Spleen (tissue), 11 donors: ENCODE measurements at regions not wholly inside any gene's neighbourhood (a gene's known extent, or its start where the extent isn't known, plus 50 kb on each side); places are given as distances from the start of the nearest gene placed in this dataset.
"Not testable (repeated sequence)": the region's sequence is repeated elsewhere in the genome, so short reads cannot be mapped to it uniquely, and the experiment has no call there.

Source experiments
- DNase-seq: peaks from one replicate; pipeline ENCODE4 v3.0.0-alpha.2; 2020
- H3K27ac ChIP-seq, 8 donors: fragments of 200-600 bp; sonication (generic) in 7 of 8; 1 replicate in 4 of 8; 2 replicates in 4 of 8; pipeline versions ENCODE4 v1.5.0 to v1.8.0; 2016 to 2021; ENCODE audit warnings: inconsistent platforms in 4 of 8, mild to moderate bottlenecking in 4 of 8, moderate library complexity in 1 of 8
- H3K27me3 ChIP-seq, 7 donors: fragments of 200-600 bp; sonication (generic) in 6 of 7; replicated peaks in 1 of 7; 1 replicate in 4 of 7; 2 replicates in 3 of 7; pipeline versions ENCODE4 v1.5.0 to v1.8.0; 2016 to 2021; ENCODE audit warnings: inconsistent platforms in 3 of 7, mild to moderate bottlenecking in 1 of 7
- H3K36me3 ChIP-seq, 6 donors: fragments of 200-600 bp; sonication (generic) in 5 of 6; 1 replicate in 4 of 6; 2 replicates in 2 of 6; pipeline versions ENCODE4 v1.5.0 to v1.8.0; 2016 to 2021; ENCODE audit warnings: inconsistent platforms in 2 of 6
- H3K4me1 ChIP-seq, 6 donors: fragments of 200-600 bp; sonication (generic) in 5 of 6; 1 replicate in 3 of 6; 2 replicates in 3 of 6; pipeline versions ENCODE4 v1.5.0 to v1.8.0; 2016 to 2021; ENCODE audit warnings: inconsistent platforms in 3 of 6
- H3K4me3 ChIP-seq, 8 donors: fragments of 200-600 bp; sonication (generic) in 7 of 8; 1 replicate in 4 of 8; 2 replicates in 4 of 8; pipeline versions ENCODE4 v1.5.0 to v1.8.0; 2016 to 2021; ENCODE audit warnings: inconsistent platforms in 4 of 8, mild to moderate bottlenecking in 4 of 8, moderate library complexity in 2 of 8
- H3K9me3 ChIP-seq, 8 donors: fragments of 200-600 bp; sonication (generic) in 7 of 8; 1 replicate in 4 of 8; 2 replicates in 4 of 8; pipeline versions ENCODE4 v1.5.0 to v1.8.0; 2016 to 2021; ENCODE audit warnings: inconsistent platforms in 4 of 8
- CTCF ChIP-seq, 11 experiments: fragments of 200-600 bp in 7 of 11; fragments of 450-650 bp in 4 of 11; sonication (generic) in 4 of 11; IDR thresholded peaks in 8 of 11; conservative IDR thresholded peaks in 3 of 11; 1 replicate in 7 of 11; 2 replicates in 4 of 11; pipeline versions ENCODE4 v1.4.0 to v1.8.0; 2016 to 2021; ENCODE audit warnings: antibody characterized with exemption in 11 of 11, inconsistent platforms in 4 of 11, mild to moderate bottlenecking in 1 of 11
- POLR2A ChIP-seq, 3 donors: fragments of 450-650 bp; IDR thresholded peaks; one replicate each; pipeline ENCODE4 v1.5.1; 2017; ENCODE audit warnings: antibody characterized with exemption in 3 of 3, mild to moderate bottlenecking in 1 of 3
- POLR2AphosphoS5 ChIP-seq, 3 donors: sonication (generic); formaldehyde crosslinking; IDR thresholded peaks; one replicate each; pipeline ENCODE4 v1.5.1; 2017; ENCODE audit warnings: antibody characterized with exemption in 3 of 3
- WGBS, 5 donors: extraction: QIAGEN DNeasy Blood & Tissue Kit in 3 of 5; methylation state at CpG; one replicate each; pipeline versions ENCODE4 v1.1.5 to v1.1.7; 2013 to 2018; 5-methylcytosine and 5-hydroxymethylcytosine counted together
- intact Hi-C: fragments of 100-400 bp; cut with DNase I; formaldehyde crosslinking; loops from one replicate; pipeline ENCODE4 v1.15.0; 2023; ENCODE audit warnings: low total_unique reads
- donor health status: healthy with polysubstance abuse.
- donor health status: DM: no; HTN: no; CAD: no; lungs with moderate emphysema.
- donor health status: DM: no; HTN: no; CAD: no.
- donor health status: Bipolar disorder and iron deficiency.
- donor health status: healthy.
- donor health status: DM: no; HTN: no; CAD: no.
- donor health status: DM: yes; HTN: yes; CAD: no.

DNA sequence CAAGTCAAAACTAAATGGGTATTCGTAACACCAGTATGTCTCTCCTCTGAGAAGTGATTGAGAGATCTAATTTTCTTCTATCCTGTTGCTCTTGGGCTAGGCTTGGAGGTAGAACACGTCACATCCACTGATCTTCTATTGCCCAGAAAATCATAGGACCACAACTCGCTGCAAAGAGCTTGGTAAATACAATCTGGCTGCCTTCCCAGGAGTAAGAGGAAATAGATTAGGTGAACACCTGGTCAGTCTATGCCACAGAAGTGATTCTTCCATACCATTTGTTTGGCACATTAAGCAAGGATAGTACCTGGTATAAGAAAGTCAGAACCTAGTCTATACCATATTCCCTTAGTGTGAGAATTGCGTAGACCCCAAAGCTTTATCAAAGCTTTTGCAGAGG lies 129.3 kb upstream of the PHYHIPL start:
- no peaks in the 10 kb centered on the region for H3K4me1 ChIP-seq
- TF ChIP-seq CTCF (IDR thresholded peaks at IDR 0.05 in 8 of 11, conservative IDR thresholded peaks at IDR 0.05 in 3 of 11) (no peak), POLR2AphosphoS5 (IDR thresholded peaks at IDR 0.05) (no peak), POLR2A (IDR thresholded peaks at IDR 0.05) (no peak)
- 65 to 86% (median 76%) methylated on average over 4 of the region's 4 CpGs for WGBS, 5 donors
- intact Hi-C loops = no loop called here
- DNase-seq = no peak
- H3K27ac ChIP-seq = no peak overlapping the region
- H3K36me3 ChIP-seq = no peaks in the 10 kb centered on the region
- H3K4me3 ChIP-seq = no peak overlapping the region
- H3K9me3 ChIP-seq = peaks cover 0 to 17% (median 6%) of the 10 kb centered on the region in 8 donors
- H3K27me3 ChIP-seq = no peaks in the 10 kb centered on the region

DNA sequence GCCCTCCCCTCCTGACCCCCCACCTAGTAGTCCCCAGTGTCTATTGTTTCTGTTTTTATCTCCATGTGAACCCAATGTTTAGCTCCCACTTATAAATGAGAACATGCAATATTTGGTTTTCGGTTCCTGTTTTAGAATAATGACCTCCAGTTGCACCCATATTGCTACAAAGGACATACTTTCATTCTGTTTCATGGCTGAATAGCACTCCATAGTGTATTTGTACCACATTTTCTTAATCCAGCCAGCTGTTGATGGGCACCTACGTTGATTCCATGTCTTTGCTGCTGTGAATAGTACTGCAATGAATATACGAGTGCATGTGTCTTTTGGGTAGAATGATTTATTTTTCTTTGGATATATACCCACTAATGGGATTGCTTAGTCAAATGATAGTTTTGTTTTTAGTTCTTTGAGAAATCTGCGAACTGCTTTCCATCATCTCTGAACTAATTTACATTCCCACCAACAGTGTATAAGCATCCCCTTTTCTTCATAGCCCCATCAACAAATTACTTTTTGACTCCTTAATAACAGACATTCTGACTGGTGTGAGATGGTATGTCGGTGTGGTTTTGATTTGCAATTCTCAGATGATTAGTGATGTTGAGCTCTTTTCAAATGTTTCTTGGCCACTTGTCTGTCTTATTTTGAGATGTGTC lies 128.4 kb upstream of the PHYHIPL start:
- DNase-seq = no peak
- Histone ChIP-seq H3K4me3 (no peak overlapping the region), H3K27ac (no peak overlapping the region), H3K9me3 (peaks cover 0 to 17% (median 6%) of the 10 kb centered on the region in 8 donors), H3K27me3 (no peaks in the 10 kb centered on the region), H3K36me3 (no peaks in the 10 kb centered on the region), H3K4me1 (no peaks in the 10 kb centered on the region)
- TF ChIP-seq POLR2A (IDR thresholded peaks at IDR 0.05) (no peak), POLR2AphosphoS5 (IDR thresholded peaks at IDR 0.05) (no peak), CTCF (IDR thresholded peaks at IDR 0.05 in 8 of 11, conservative IDR thresholded peaks at IDR 0.05 in 3 of 11) (no peak)
- intact Hi-C loops = no loop called here
- WGBS, 5 donors = 75 to 87% (median 77%) methylated on average over 5 of the region's 5 CpGs

GRCh38 chr10:59053502-59053901 lies 122.9 kb upstream of the PHYHIPL start:
- H3K4me1 ChIP-seq, H3K36me3 ChIP-seq, H3K4me3 ChIP-seq, DNase-seq, H3K27me3 ChIP-seq, H3K27ac ChIP-seq, intact Hi-C loops: not testable (repeated sequence)
- 66 to 87% (median 77%) methylated on average over 2 of the region's 2 CpGs for WGBS, 5 donors
- peaks cover 0 to 18% (median 6%) of the 10 kb centered on the region in 8 donors for H3K9me3 ChIP-seq

GRCh38 chr10:59055045-59055444 lies 121.4 kb upstream of the PHYHIPL start:
- no peaks in the 10 kb centered on the region for H3K36me3 ChIP-seq
- DNase-seq = no peak
- 80 to 90% (median 84%) methylated on average over 2 of the region's 2 CpGs for WGBS, 5 donors
- H3K4me3 ChIP-seq = no peak overlapping the region
- no peaks in the 10 kb centered on the region for H3K4me1 ChIP-seq
- no peak overlapping the region for H3K27ac ChIP-seq
- no peaks in the 10 kb centered on the region for H3K27me3 ChIP-seq
- H3K9me3 ChIP-seq = peaks cover 0 to 14% (median 2%) of the 10 kb centered on the region in 8 donors
- intact Hi-C loops = no loop called here
- TF ChIP-seq CTCF (IDR thresholded peaks at IDR 0.05 in 8 of 11, conservative IDR thresholded peaks at IDR 0.05 in 3 of 11) = no peak
- TF ChIP-seq POLR2A (IDR thresholded peaks at IDR 0.05) = no peak
- no peak for TF ChIP-seq POLR2AphosphoS5 (IDR thresholded peaks at IDR 0.05)

GRCh38 chr10:59057345-59057744 lies 119.1 kb upstream of the PHYHIPL start:
- intact Hi-C loops = no loop called here
- no peak for DNase-seq

More at GRCh38 chr10:59057345-59057744, 119.1 kb upstream of the PHYHIPL start:
- TF ChIP-seq POLR2AphosphoS5 (IDR thresholded peaks at IDR 0.05) = no peak
- TF ChIP-seq POLR2A (IDR thresholded peaks at IDR 0.05) = no peak
- no peak for TF ChIP-seq CTCF (IDR thresholded peaks at IDR 0.05 in 8 of 11, conservative IDR thresholded peaks at IDR 0.05 in 3 of 11)
- Histone ChIP-seq H3K36me3 (no peaks in the 10 kb centered on the region), H3K9me3 (peaks cover 0 to 6% (median 0%) of the 10 kb centered on the region in 8 donors), H3K4me3 (no peak overlapping the region), H3K27me3 (no peaks in the 10 kb centered on the region), H3K27ac (no peak overlapping the region), H3K4me1 (no peaks in the 10 kb centered on the region)
